ENCODE measurements at regions not wholly inside any gene's neighbourhood (a gene's known extent, or its start where the extent isn't known, plus 50 kb on each side); places are given as distances from the start of the nearest gene placed in this dataset.

DNA sequence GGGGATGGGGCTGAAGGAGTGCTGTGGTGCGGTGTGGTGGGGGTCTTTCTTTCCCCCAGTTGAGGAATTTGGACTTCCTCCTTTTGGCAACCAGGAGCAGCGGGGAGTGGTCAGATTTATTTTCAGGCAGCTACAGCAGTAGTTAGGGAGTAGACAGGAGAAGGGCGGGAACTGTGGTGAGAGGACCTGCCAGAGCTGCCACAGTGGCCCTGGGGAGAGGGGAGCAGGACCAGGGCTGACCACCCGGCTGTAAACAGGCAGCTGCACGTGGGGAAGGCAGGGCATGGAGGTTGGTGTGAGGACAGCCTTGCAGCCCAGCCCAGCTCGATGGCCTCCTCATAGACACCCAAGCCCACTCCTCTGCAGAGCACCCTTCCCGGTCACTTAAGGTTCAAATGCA, 197.2 kb downstream of the GLI2 start:
- no peak for TF ChIP-seq SUZ12 (IDR thresholded peaks at IDR 0.05; ENCODE audit: extremely low read depth, insufficient read depth, insufficient read length)
- no peak for TF ChIP-seq YY1 (IDR thresholded peaks at IDR 0.05; ENCODE audit: insufficient read depth, insufficient read length)
- TF ChIP-seq ZNF274 (IDR thresholded peaks at IDR 0.05; ENCODE audit: low read depth, low read length): no peak
- no peak for DNase-seq (ENCODE audit: low read depth, low spot score)
- Histone ChIP-seq H3K9ac (ENCODE audit: insufficient read length, low read depth) (no peak overlapping the region), H3K4me3 (ENCODE audit: insufficient read length, low read depth) (no peak overlapping the region), H3K4me1 (ENCODE audit: insufficient read depth, insufficient read length) (peaks cover 17% of the 10 kb centered on the region), H3K36me3 (ENCODE audit: insufficient read depth, insufficient read length, low read length) (peaks cover 40% of the 10 kb centered on the region), H3K27me3 (ENCODE audit: insufficient read depth, insufficient read length) (no peaks in the 10 kb centered on the region), H3K9me3 (ENCODE audit: insufficient read depth, low read length) (peaks cover 9% of the 10 kb centered on the region; the same call in 1 of the 2 replicates)

DNA sequence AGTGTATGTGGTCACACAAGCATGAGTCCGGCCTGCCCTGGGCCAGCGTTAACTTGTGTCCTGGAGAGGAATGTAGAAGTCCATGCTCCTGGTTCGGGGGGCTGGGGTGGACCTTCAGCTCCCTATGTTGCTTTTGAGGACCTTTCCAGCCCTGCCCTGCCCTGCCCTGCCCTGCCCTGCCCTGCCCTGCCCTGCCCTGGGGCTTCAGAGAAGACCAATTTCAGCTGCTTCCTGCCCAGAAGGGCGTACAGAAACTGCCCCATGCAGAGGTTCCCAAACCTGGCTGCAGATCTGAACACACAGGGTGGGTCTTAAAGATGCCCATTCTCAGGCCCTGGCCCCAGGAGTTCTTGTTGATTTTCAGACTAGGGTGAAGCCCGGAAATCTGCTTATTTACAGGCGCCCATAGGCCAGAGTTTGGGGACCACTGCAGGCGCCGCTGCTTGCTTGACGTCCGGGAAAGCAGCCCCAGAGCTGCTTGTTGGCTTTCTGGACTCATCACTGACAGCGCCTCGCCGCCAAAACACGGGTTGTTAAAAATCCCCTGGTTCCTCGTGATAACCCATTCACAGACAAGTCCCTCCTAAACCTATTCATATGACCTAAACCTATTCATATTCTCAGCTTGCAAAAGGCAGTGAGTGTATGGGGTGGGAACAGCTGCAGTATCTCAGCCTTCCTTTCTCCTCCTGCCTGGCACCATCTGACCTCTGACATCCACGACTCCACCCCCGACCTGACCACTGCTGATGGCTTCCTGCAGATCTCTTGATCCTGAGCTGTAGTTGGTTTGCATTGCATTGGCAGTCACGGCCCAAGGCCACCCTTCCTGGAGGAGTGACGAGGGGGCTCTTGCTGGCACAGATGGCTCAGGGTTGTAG, 198.3 kb downstream of the GLI2 start:
- TF ChIP-seq SUZ12 (IDR thresholded peaks at IDR 0.05; ENCODE audit: extremely low read depth, insufficient read depth, insufficient read length): no peak
- TF ChIP-seq ZNF274 (IDR thresholded peaks at IDR 0.05; ENCODE audit: low read depth, low read length): no peak
- no peak for TF ChIP-seq YY1 (IDR thresholded peaks at IDR 0.05; ENCODE audit: insufficient read depth, insufficient read length)
- Histone ChIP-seq H3K4me3 (ENCODE audit: insufficient read length, low read depth) (no peak overlapping the region), H3K9ac (ENCODE audit: insufficient read length, low read depth) (no peak overlapping the region), H3K4me1 (ENCODE audit: insufficient read depth, insufficient read length) (peaks cover 17% of the 10 kb centered on the region), H3K36me3 (ENCODE audit: insufficient read depth, insufficient read length, low read length) (peaks cover 32% of the 10 kb centered on the region), H3K27me3 (ENCODE audit: insufficient read depth, insufficient read length) (no peaks in the 10 kb centered on the region), H3K9me3 (ENCODE audit: insufficient read depth, low read length) (peaks cover 9% of the 10 kb centered on the region; the same call in 1 of the 2 replicates)
- DNase-seq (ENCODE audit: low read depth, low spot score): no peak

DNA sequence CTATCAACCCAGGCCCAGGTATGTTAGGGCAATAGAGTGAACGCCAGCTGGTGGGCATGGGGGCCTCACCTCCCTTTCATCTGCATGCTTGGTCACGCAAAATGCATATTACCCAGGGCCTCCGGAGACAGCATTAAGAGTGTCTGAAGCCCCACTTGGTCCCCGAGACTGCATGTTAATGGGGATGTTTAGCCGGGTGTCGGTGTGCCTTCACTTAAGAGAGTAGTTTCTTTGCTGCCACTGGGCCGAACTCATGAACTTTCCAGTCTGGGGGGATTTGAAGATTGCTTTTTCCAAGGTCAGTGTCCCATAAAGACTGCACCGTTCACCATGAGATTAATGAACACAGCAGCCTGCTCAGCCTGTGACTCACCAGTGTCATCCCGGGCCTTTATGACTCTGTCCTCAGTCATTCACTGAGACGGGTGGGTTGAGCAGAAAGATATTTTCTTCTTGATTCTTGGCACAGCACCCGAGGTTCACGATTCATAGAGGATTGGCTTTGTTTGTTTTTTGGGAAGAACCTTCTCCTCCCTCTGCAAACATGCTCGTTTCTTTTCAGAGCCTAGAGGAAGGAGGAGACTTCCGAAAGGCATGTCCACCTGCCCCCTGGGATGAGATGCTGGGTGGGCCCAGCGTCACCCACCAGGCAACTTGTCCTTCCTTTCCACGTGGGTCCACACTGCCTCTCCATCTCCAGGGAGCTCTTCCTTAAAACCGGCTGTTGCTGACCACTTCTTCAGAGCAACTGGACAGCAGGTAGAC, 199.1 kb downstream of the GLI2 start:
- Histone ChIP-seq H3K9me3 (ENCODE audit: insufficient read depth, low read length) (peaks cover 9% of the 10 kb centered on the region; the same call in 1 of the 2 replicates), H3K4me1 (ENCODE audit: insufficient read depth, insufficient read length) (peaks cover 17% of the 10 kb centered on the region), H3K9ac (ENCODE audit: insufficient read length, low read depth) (no peak overlapping the region), H3K36me3 (ENCODE audit: insufficient read depth, insufficient read length, low read length) (peaks cover 29% of the 10 kb centered on the region), H3K4me3 (ENCODE audit: insufficient read length, low read depth) (no peak overlapping the region), H3K27me3 (ENCODE audit: insufficient read depth, insufficient read length) (no peaks in the 10 kb centered on the region)
- DNase-seq (ENCODE audit: low read depth, low spot score): no peak
- no peak for TF ChIP-seq ZNF274 (IDR thresholded peaks at IDR 0.05; ENCODE audit: low read depth, low read length)
- TF ChIP-seq SUZ12 (IDR thresholded peaks at IDR 0.05; ENCODE audit: extremely low read depth, insufficient read depth, insufficient read length): no peak
- no peak for TF ChIP-seq YY1 (IDR thresholded peaks at IDR 0.05; ENCODE audit: insufficient read depth, insufficient read length)

- Histone ChIP-seq H3K4me3 (ENCODE audit: insufficient read length, low read depth) (no peak overlapping the region), H3K4me1 (ENCODE audit: insufficient read depth, insufficient read length) (peaks cover 17% of the 10 kb centered on the region), H3K27me3 (ENCODE audit: insufficient read depth, insufficient read length) (no peaks in the 10 kb centered on the region), H3K9me3 (ENCODE audit: insufficient read depth, low read length) (peaks cover 7% of the 10 kb centered on the region; the same call in 1 of the 2 replicates), H3K36me3 (ENCODE audit: insufficient read depth, insufficient read length, low read length) (peaks cover 24% of the 10 kb centered on the region), H3K9ac (ENCODE audit: insufficient read length, low read depth) (no peak overlapping the region)
- no peak for TF ChIP-seq ZNF274 (IDR thresholded peaks at IDR 0.05; ENCODE audit: low read depth, low read length)
- TF ChIP-seq YY1 (IDR thresholded peaks at IDR 0.05; ENCODE audit: insufficient read depth, insufficient read length): no peak
- TF ChIP-seq SUZ12 (IDR thresholded peaks at IDR 0.05; ENCODE audit: extremely low read depth, insufficient read depth, insufficient read length): no peak
- DNase-seq (ENCODE audit: low read depth, low spot score): no peak
Measured at GRCh38 chr2:120935339-120936313, 200.0 kb downstream of the GLI2 start.

GRCh38 chr2:120936476-120937334, 201.0 kb downstream of the GLI2 start:
- no peak overlapping the region for H3K9ac ChIP-seq (ENCODE audit: insufficient read length, low read depth)
- DNase-seq (ENCODE audit: low read depth, low spot score): no peak

GRCh38 chr2:120937686-120938044, 202.0 kb downstream of the GLI2 start:
- Histone ChIP-seq H3K27me3 (ENCODE audit: insufficient read depth, insufficient read length) (no peaks in the 10 kb centered on the region), H3K9me3 (ENCODE audit: insufficient read depth, low read length) (no peaks in the 10 kb centered on the region), H3K4me3 (ENCODE audit: insufficient read length, low read depth) (no peak overlapping the region), H3K9ac (ENCODE audit: insufficient read length, low read depth) (no peak overlapping the region), H3K36me3 (ENCODE audit: insufficient read depth, insufficient read length, low read length) (peaks cover 16% of the 10 kb centered on the region), H3K4me1 (ENCODE audit: insufficient read depth, insufficient read length) (peaks cover 19% of the 10 kb centered on the region)
- no peak for TF ChIP-seq ZNF274 (IDR thresholded peaks at IDR 0.05; ENCODE audit: low read depth, low read length)
- no peak for TF ChIP-seq YY1 (IDR thresholded peaks at IDR 0.05; ENCODE audit: insufficient read depth, insufficient read length)
- no peak for TF ChIP-seq SUZ12 (IDR thresholded peaks at IDR 0.05; ENCODE audit: extremely low read depth, insufficient read depth, insufficient read length)
- no peak for DNase-seq (ENCODE audit: low read depth, low spot score)

More at GRCh38 chr2:120936476-120937334, 201.0 kb downstream of the GLI2 start:
- peaks cover 19% of the 10 kb centered on the region for H3K4me1 ChIP-seq (ENCODE audit: insufficient read depth, insufficient read length)
- no peak overlapping the region for H3K4me3 ChIP-seq (ENCODE audit: insufficient read length, low read depth)
- H3K36me3 ChIP-seq (ENCODE audit: insufficient read depth, insufficient read length, low read length): peaks cover 15% of the 10 kb centered on the region
- H3K9me3 ChIP-seq (ENCODE audit: insufficient read depth, low read length): no peaks in the 10 kb centered on the region
- TF ChIP-seq SUZ12 (IDR thresholded peaks at IDR 0.05; ENCODE audit: extremely low read depth, insufficient read depth, insufficient read length): no peak
- TF ChIP-seq YY1 (IDR thresholded peaks at IDR 0.05; ENCODE audit: insufficient read depth, insufficient read length): no peak
- TF ChIP-seq ZNF274 (IDR thresholded peaks at IDR 0.05; ENCODE audit: low read depth, low read length): no peak
- H3K27me3 ChIP-seq (ENCODE audit: insufficient read depth, insufficient read length): no peaks in the 10 kb centered on the region
